C4-2B (cell line): ENCODE measurements at regions not wholly inside any gene's neighbourhood (a gene's known extent, or its start where the extent isn't known, plus 50 kb on each side); places are given as distances from the start of the nearest gene placed in this dataset.

Experiments used
- CTCF ChIP-seq: fragments of 450-650 bp; conservative IDR thresholded peaks from 2 replicates; pipeline ENCODE4 v1.5.1; 2017; ENCODE audit warnings: mild to moderate bottlenecking
- ZFX ChIP-seq: fragments of 450-650 bp; IDR thresholded peaks from 2 replicates; pipeline ENCODE4 v1.6.1; 2017

DNA sequence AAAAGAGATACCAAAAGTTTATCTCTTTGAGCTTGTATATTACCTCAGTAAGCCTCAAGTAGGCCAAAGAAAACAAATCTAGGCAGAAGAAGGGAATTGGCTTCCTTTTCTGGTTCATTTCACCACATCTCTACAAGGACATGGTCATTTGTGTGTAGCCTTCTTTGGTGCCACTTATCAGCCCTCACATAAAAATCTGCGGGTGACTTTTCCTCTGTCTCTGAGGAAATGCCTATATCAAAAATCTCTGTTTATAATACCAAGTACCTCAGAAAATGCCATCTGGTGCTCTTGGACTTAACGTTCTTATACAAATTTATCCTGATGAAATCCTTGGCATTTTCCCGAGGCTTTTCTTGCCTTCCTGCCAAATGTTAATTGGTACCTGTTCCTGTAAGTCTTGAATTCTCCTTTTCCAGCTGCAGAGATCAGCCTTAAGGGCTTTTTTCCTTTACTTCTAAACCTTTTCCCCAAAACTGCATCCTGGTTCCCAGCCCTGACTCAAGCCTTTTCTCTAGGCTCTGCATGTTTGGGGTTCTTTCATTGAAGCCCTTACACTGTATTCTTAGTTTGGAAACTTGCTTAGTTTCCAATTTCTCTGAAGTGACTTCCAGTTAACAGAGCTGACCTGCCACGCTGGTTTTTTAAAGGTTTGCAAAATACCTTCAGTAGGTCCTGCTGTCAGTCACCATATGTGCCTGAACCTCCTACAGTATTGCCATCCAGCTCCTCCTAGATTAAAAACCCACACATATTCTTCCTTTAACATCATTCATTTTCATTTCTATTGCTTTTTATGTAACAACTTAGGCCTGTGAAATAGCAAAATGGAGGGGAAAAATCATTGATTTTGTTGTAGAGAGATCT lies 191.2 kb upstream of the PREP start:
- no peak for TF ChIP-seq CTCF
- TF ChIP-seq ZFX: no peak
